ENCODE measurements at regions not wholly inside any gene's neighbourhood (a gene's known extent, or its start where the extent isn't known, plus 50 kb on each side); places are given as distances from the start of the nearest gene placed in this dataset.

DNA sequence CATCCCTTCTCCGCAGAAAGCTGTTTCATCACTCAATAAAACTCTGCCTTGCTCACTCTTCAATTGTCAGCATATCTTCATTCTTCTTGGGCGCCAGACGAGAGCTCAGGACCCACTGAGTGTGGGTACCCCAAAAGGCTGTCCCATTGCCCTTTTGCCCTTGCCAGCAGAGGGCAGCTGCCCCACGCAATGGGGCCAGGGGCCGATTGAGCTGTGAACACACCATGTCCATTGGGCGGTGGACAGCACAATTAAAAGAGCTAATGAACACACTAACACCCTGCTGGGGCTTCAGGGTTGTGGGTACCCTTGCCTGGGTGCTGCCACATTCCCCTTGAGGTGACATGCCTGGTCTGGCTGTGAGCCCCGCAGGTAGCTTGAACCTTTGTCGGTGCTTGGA is 487.2 kb upstream of the NUDT12 start:
- TF ChIP-seq EZH2 (IDR thresholded peaks at IDR 0.05; ENCODE audit: low read length) = no peak
- TF ChIP-seq, protein P1, sequence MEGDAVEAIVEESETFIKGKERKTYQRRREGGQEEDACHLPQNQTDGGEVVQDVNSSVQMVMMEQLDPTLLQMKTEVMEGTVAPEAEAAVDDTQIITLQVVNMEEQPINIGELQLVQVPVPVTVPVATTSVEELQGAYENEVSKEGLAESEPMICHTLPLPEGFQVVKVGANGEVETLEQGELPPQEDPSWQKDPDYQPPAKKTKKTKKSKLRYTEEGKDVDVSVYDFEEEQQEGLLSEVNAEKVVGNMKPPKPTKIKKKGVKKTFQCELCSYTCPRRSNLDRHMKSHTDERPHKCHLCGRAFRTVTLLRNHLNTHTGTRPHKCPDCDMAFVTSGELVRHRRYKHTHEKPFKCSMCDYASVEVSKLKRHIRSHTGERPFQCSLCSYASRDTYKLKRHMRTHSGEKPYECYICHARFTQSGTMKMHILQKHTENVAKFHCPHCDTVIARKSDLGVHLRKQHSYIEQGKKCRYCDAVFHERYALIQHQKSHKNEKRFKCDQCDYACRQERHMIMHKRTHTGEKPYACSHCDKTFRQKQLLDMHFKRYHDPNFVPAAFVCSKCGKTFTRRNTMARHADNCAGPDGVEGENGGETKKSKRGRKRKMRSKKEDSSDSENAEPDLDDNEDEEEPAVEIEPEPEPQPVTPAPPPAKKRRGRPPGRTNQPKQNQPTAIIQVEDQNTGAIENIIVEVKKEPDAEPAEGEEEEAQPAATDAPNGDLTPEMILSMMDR (optimal IDR thresholded peaks at IDR 0.05 in 1 of 3, IDR thresholded peaks at IDR 0.05 in 1 of 3, conservative IDR thresholded peaks at IDR 0.05 in 1 of 3; ENCODE audit: extremely low read depth in 1 of 3, insufficient read depth in 2 of 3, low read length in 3 of 3) = no peak
